A549 (cell line): ENCODE measurements at regions not wholly inside any gene's neighbourhood (a gene's known extent, or its start where the extent isn't known, plus 50 kb on each side); places are given as distances from the start of the nearest gene placed in this dataset.

Source experiments
- CHD2 ChIP-seq: fragments of 150-350 bp; IDR thresholded peaks from 2 replicates; pipeline ENCODE4 v1.6.1; 2014; ENCODE audit warnings: low read length; ENCODE audit not compliant: partially characterized antibody
- CHD4 ChIP-seq: fragments of 200-600 bp; sonication (generic); IDR thresholded peaks from 2 replicates; pipeline ENCODE4 v1.6.1; 2016; ENCODE audit warnings: antibody characterized with exemption, mild to moderate bottlenecking, borderline replicate concordance
- CTCF ChIP-seq: fragments of >200 bp; sonication (Bioruptor Twin); formaldehyde crosslinking; IDR thresholded peaks from 3 replicates; pipeline ENCODE4 v1.5.1; 2016
- ELK1 ChIP-seq: fragments of 150-350 bp; IDR thresholded peaks from 2 replicates; pipeline ENCODE4 v1.6.1; 2014; ENCODE audit warnings: low read depth, mild to moderate bottlenecking, low read length
- EP300 ChIP-seq, 2 experiments: fragments of >200 bp; sonication (Bioruptor Twin); formaldehyde crosslinking; IDR thresholded peaks; 2 replicates in 1 of 2; 3 replicates in 1 of 2; pipeline ENCODE4 v1.6.1; 2016 to 2017
- JUN ChIP-seq, 2 experiments: fragments of >200 bp; sonication (Bioruptor Twin); formaldehyde crosslinking; IDR thresholded peaks; 2 replicates in 1 of 2; 3 replicates in 1 of 2; pipeline ENCODE4 v1.6.1; 2016 to 2017
- MYC ChIP-seq: IDR thresholded peaks from 2 replicates; pipeline ENCODE4 v1.6.1; 2012; ENCODE audit warnings: mild to moderate bottlenecking, inconsistent platforms, low read length, improper control_type of control experiment, borderline replicate concordance
- PBX3 ChIP-seq: IDR thresholded peaks from 2 replicates; pipeline ENCODE4 v1.6.1; 2012
- PHF8 ChIP-seq: fragments of 200-600 bp; sonication (generic); IDR thresholded peaks from 2 replicates; pipeline ENCODE4 v1.6.1; 2016; ENCODE audit warnings: low read depth, mild to moderate bottlenecking, antibody characterized with exemption, moderate library complexity, borderline replicate concordance
- POLR2A ChIP-seq: IDR thresholded peaks from 2 replicates; pipeline ENCODE4 v1.6.1; 2012; ENCODE audit warnings: mild to moderate bottlenecking, low read length
- REST ChIP-seq: fragments of 200-600 bp; sonication (generic); IDR thresholded peaks from 2 replicates; pipeline ENCODE4 v1.6.1; 2016; ENCODE audit warnings: antibody characterized with exemption, mild to moderate bottlenecking, moderate library complexity
- TP53 ChIP-seq: fragments of 250-450 bp; sonication (Bioruptor Pico); IDR thresholded peaks from 2 replicates; pipeline ENCODE4 v1.5.0; 2021; ENCODE audit warnings: mild to moderate bottlenecking, moderate library complexity

- TF ChIP-seq CTCF (no peak), REST (no peak), PHF8 (no peak), POLR2A (no peak), MYC (no peak), ELK1 (no peak), EP300 (IDR thresholded peaks at IDR 0.05) (no peak), JUN (IDR thresholded peaks at IDR 0.05) (no peak), CHD4 (no peak), TP53 (CRISPR knock-in tag) (no peak), PBX3 (no peak), CHD2 (no peak)
Observed at GRCh38 chr6:119540417-119540816, 190.9 kb upstream of the MAN1A1 start.
